H1 (cell line): ENCODE measurements at regions not wholly inside any gene's neighbourhood (a gene's known extent, or its start where the extent isn't known, plus 50 kb on each side); places are given as distances from the start of the nearest gene placed in this dataset.
"Not testable (repeated sequence)": the region's sequence is repeated elsewhere in the genome, so short reads cannot be mapped to it uniquely, and the experiment has no call there.

ENCODE experiments used
- EZH2 ChIP-seq: fragments of 200-600 bp; sonication (generic); IDR thresholded peaks from 2 replicates; pipeline ENCODE4 v1.7.1; 2012; ENCODE audit warnings: low read depth, mild to moderate bottlenecking, moderate library complexity, low read length, inconsistent platforms; ENCODE audit not compliant: severe bottlenecking
- TF ChIP-seq, protein P1 (sequence below), 3 experiments: IDR thresholded peaks; 1 replicate in 2 of 3; 2 replicates in 1 of 3; pipeline versions ENCODE4 v1.5.1 to v1.6.1; 2011; ENCODE audit warnings: low read length in 3 of 3, mild to moderate bottlenecking in 3 of 3, inconsistent platforms in 2 of 3, low read depth in 1 of 3, moderate library complexity in 1 of 3; ENCODE audit not compliant: insufficient read depth in 1 of 3; ENCODE audit errors: control extremely low read depth in 1 of 3

DNA sequence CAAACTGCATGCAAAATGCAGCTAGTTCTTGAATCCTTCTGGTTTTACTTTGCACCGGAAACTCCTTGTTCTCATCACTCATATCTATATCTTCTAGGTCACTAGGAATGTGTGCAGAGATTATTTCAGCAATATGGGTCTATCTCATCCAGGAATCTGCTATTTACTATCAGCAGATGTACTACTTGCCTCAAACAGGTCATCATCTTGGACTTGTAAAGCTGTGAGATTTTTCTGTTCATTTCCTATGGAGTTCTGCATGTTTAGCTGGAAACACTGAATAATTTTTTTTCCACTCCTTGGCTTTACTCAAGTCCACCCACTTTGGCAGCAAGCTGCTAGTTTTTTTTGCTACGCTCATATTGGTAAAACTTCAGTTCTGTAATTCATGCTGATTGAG is 334.8 kb downstream of the RPIA start:
- TF ChIP-seq, protein P1, sequence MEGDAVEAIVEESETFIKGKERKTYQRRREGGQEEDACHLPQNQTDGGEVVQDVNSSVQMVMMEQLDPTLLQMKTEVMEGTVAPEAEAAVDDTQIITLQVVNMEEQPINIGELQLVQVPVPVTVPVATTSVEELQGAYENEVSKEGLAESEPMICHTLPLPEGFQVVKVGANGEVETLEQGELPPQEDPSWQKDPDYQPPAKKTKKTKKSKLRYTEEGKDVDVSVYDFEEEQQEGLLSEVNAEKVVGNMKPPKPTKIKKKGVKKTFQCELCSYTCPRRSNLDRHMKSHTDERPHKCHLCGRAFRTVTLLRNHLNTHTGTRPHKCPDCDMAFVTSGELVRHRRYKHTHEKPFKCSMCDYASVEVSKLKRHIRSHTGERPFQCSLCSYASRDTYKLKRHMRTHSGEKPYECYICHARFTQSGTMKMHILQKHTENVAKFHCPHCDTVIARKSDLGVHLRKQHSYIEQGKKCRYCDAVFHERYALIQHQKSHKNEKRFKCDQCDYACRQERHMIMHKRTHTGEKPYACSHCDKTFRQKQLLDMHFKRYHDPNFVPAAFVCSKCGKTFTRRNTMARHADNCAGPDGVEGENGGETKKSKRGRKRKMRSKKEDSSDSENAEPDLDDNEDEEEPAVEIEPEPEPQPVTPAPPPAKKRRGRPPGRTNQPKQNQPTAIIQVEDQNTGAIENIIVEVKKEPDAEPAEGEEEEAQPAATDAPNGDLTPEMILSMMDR (IDR thresholded peaks at IDR 0.05; ENCODE audit: control extremely low read depth in 1 of 3, insufficient read depth in 1 of 3, low read depth in 1 of 3, low read length in 3 of 3) = not testable (repeated sequence)
- TF ChIP-seq EZH2 = not testable (repeated sequence)
